Common myeloid progenitor, CD34-positive (primary cell): ENCODE measurements at regions not wholly inside any gene's neighbourhood (a gene's known extent, or its start where the extent isn't known, plus 50 kb on each side); places are given as distances from the start of the nearest gene placed in this dataset.

Experiments
- CTCF ChIA-PET: fragments of 350-600 bp; sonication (Branson Sonifier 250); formaldehyde crosslinking; loops from one replicate; lab custom pipeline; 2021; ENCODE audit warnings: antibody characterized with exemption; lab: Charles Lee
- POLR2A ChIA-PET: fragments of 350-600 bp; sonication (Branson Sonifier 250); formaldehyde crosslinking; loops from one replicate; lab custom pipeline; 2021; ENCODE audit warnings: antibody characterized with exemption; lab: Charles Lee
- DNase-seq, 3 donors: peaks; one replicate each; pipeline versions ENCODE4 v3.0.0 to v3.0.0-alpha.2; 2013
- H3K27ac ChIP-seq, 2 experiments: 1 replicate in 1 of 2; 2 replicates in 1 of 2; pipeline ENCODE4 v1.7.0; 2013; ENCODE audit warnings: inconsistent platforms in 2 of 2, low read length in 2 of 2, mild to moderate bottlenecking in 2 of 2, low read depth in 1 of 2, moderate library complexity in 1 of 2; ENCODE audit not compliant: severe bottlenecking in 2 of 2, insufficient read depth in 1 of 2, poor library complexity in 1 of 2
- H3K27me3 ChIP-seq, 5 experiments: replicated peaks in 2 of 5; 1 replicate in 3 of 5; 2 replicates in 2 of 5; pipeline versions ENCODE4 v1.6.1 to v1.7.0; 2013; ENCODE audit warnings: low read length in 4 of 5, mild to moderate bottlenecking in 2 of 5, moderate library complexity in 2 of 5, inconsistent platforms in 1 of 5; ENCODE audit not compliant: insufficient read depth in 5 of 5, control insufficient read depth in 4 of 5
- H3K36me3 ChIP-seq, 4 experiments: 1 replicate in 2 of 4; 2 replicates in 2 of 4; pipeline versions ENCODE4 v1.6.1 to v1.7.0; 2013; ENCODE audit warnings: low read length in 3 of 4, control low read depth in 1 of 4, mild to moderate bottlenecking in 1 of 4; ENCODE audit not compliant: control insufficient read depth in 4 of 4, insufficient read depth in 4 of 4
- H3K4me1 ChIP-seq, 4 experiments: 1 replicate in 3 of 4; 2 replicates in 1 of 4; pipeline versions ENCODE4 v1.6.1 to v1.7.1; 2013; ENCODE audit warnings: low read length in 3 of 4, mild to moderate bottlenecking in 3 of 4, control low read depth in 1 of 4, inconsistent platforms in 1 of 4, moderate library complexity in 1 of 4; ENCODE audit not compliant: control insufficient read depth in 4 of 4, insufficient read depth in 4 of 4; ENCODE audit errors: control extremely low read depth in 1 of 4
- H3K4me3 ChIP-seq, 7 experiments: 1 replicate in 4 of 7; 2 replicates in 3 of 7; pipeline versions ENCODE4 v1.5.1 to v1.7.0; 2013; ENCODE audit warnings: mild to moderate bottlenecking in 7 of 7, low read length in 6 of 7, moderate library complexity in 6 of 7, inconsistent platforms in 2 of 7, low read depth in 2 of 7, control low read depth in 1 of 7; ENCODE audit not compliant: insufficient read depth in 4 of 7, control insufficient read depth in 1 of 7; ENCODE audit errors: extremely low read depth in 1 of 7
- H3K9me3 ChIP-seq, 5 experiments: 1 replicate in 4 of 5; 2 replicates in 1 of 5; pipeline versions ENCODE4 v1.6.1 to v1.7.1; 2013; ENCODE audit warnings: low read length in 4 of 5, mild to moderate bottlenecking in 2 of 5, inconsistent platforms in 1 of 5, low read depth in 1 of 5, moderate library complexity in 1 of 5; ENCODE audit not compliant: control insufficient read depth in 4 of 5, insufficient read depth in 2 of 5; ENCODE audit errors: control extremely low read depth in 1 of 5
- WGBS: methylation state at CpG from one replicate; pipeline ENCODE4 v1.1.5; 2013; ENCODE audit not compliant: insufficient coverage; 5-methylcytosine and 5-hydroxymethylcytosine counted together

- Histone ChIP-seq H3K27me3 (no peaks in the 10 kb centered on the region), H3K4me3 (no peak overlapping the region), H3K9me3 (no peaks in the 10 kb centered on the region), H3K36me3 (peaks cover 9 to 49% (median 24%) of the 10 kb centered on the region in 4 experiments), H3K27ac (no peak overlapping the region), H3K4me1 (peaks cover 0 to 10% (median under 1%) of the 10 kb centered on the region in 4 experiments)
- WGBS, result 100% methylated on average over 1 of the region's 6 CpGs
- no peak for DNase-seq
- CTCF ChIA-PET, result interaction anchor here (0.5 kb wide), 1 partner anchor 705 kb away, joined by 3 read pairs; no protein-coding TSS in a partner anchor
- POLR2A ChIA-PET, result no interaction called here
These were observed 183.7 kb downstream of the BRD1 start for GRCh38 chr22:49643998-49644397.

GRCh38 chr22:49643466-49643865, 184.2 kb downstream of the BRD1 start:
- ChIA-PET POLR2A (no interaction called here), CTCF (interaction anchor here (0.5 kb wide), 1 partner anchor 706 kb away, joined by 3 read pairs; no protein-coding TSS in a partner anchor)
- no peak overlapping the region for H3K4me3 ChIP-seq
- H3K27ac ChIP-seq, result no peak overlapping the region
- over 99% methylated on average over 13 of the region's 16 CpGs for WGBS
- peaks cover 0 to 10% (median under 1%) of the 10 kb centered on the region in 4 experiments for H3K4me1 ChIP-seq
- DNase-seq, result no peak
- peaks cover 9 to 54% (median 23%) of the 10 kb centered on the region in 4 experiments for H3K36me3 ChIP-seq
- no peaks in the 10 kb centered on the region for H3K9me3 ChIP-seq
- H3K27me3 ChIP-seq, result no peaks in the 10 kb centered on the region

GRCh38 chr22:49642741-49643140, 184.9 kb downstream of the BRD1 start:
- H3K36me3 ChIP-seq, result peaks cover 6 to 56% (median 24%) of the 10 kb centered on the region in 4 experiments
- peaks cover 0 to 5% (median under 1%) of the 10 kb centered on the region in 4 experiments for H3K4me1 ChIP-seq
- no peaks in the 10 kb centered on the region for H3K9me3 ChIP-seq
- 100% methylated on average over 8 of the region's 8 CpGs for WGBS
- no peak overlapping the region for H3K27ac ChIP-seq
- POLR2A ChIA-PET, result no interaction called here
- DNase-seq, result no peak
- H3K27me3 ChIP-seq, result no peaks in the 10 kb centered on the region
- CTCF ChIA-PET, result interaction anchor here (1.0 to 1.6 kb wide), 2 partner anchors 9 to 10 kb away, joined by 3 to 4 read pairs; no protein-coding TSS in a partner anchor
- H3K4me3 ChIP-seq, result no peak overlapping the region

DNA sequence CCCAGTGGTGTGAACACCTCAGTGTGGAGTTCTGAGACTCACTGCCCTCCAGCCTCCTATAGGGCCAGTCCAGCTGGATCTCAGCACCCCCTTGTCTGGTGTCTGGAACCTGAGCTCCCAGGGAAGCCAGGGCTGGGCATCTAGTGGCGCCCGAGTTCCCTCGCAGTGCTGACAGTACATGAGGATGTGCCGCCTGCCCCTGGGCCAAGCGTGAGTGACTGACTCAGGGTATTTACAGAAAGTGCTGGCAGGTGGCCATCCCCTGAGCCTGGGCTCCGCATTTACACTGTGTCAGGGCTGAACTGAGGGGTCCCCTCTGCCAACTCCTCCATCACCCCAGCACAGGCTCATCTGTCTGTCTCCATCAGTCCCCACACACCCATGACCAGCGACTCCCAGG, 185.3 kb downstream of the BRD1 start:
- Histone ChIP-seq H3K4me3 (no peak overlapping the region), H3K4me1 (peaks cover 0 to 4% (median under 1%) of the 10 kb centered on the region in 4 experiments), H3K27ac (no peak overlapping the region), H3K36me3 (peaks cover 6 to 56% (median 24%) of the 10 kb centered on the region in 4 experiments), H3K27me3 (no peaks in the 10 kb centered on the region), H3K9me3 (no peaks in the 10 kb centered on the region)
- CTCF ChIA-PET, result interaction anchor here (1.0 to 1.6 kb wide), 3 partner anchors 8 to 12 kb away, joined by 3 to 4 read pairs (median 4); no protein-coding TSS in a partner anchor
- POLR2A ChIA-PET, result no interaction called here
- DNase-seq, result no peak
- WGBS, result 75% methylated on average over 5 of the region's 7 CpGs

DNA sequence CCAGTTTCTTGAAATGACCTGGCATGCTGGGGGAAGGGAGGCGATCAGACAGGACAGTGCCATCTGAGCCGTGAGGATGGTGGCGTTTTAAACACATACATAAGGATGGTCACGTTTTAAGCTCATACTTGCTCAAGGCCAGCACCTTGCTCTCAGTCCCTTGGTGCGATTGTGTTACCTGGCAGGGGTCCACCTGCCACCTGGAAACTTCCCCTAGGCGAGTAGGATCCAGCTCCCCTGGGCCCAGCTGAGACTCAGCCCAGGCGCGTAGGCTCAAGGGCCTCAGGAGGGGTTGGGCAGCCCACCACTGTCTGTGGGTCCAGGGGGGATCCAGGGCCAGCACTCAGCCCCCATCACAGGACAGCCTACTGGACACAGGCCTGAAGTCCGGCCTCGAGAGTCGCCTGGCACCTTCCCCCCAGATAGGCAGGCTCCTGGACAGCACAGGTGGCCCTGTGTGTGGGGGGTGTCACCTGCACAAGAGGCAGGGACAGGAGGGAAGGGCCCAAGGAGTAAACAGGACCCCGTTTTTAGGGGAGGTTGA, 185.8 kb downstream of the BRD1 start:
- H3K27ac ChIP-seq, result no peak overlapping the region
- ChIA-PET POLR2A (no interaction called here), CTCF (interaction anchor here (1.0 to 1.6 kb wide), 3 partner anchors 8 to 12 kb away, joined by 3 to 4 read pairs (median 4); no protein-coding TSS in a partner anchor)
- no peak for DNase-seq
- no peaks in the 10 kb centered on the region for H3K27me3 ChIP-seq
- H3K36me3 ChIP-seq, result peaks cover 6 to 54% (median 25%) of the 10 kb centered on the region in 4 experiments
- no peak overlapping the region for H3K4me3 ChIP-seq
- no peaks in the 10 kb centered on the region for H3K9me3 ChIP-seq
- 96% methylated on average over 7 of the region's 12 CpGs for WGBS
- H3K4me1 ChIP-seq, result peaks cover 0 to under 1% (median 0%) of the 10 kb centered on the region in 4 experiments

GRCh38 chr22:49640366-49641095, 187.1 kb downstream of the BRD1 start:
- CTCF ChIA-PET, result no interaction called here
- H3K27me3 ChIP-seq, result no peaks in the 10 kb centered on the region
- no peak overlapping the region for H3K27ac ChIP-seq
- no peak overlapping the region for H3K4me3 ChIP-seq
- WGBS, result 88% methylated on average over 22 of the region's 26 CpGs
- peaks cover 9 to 46% (median 23%) of the 10 kb centered on the region in 4 experiments for H3K36me3 ChIP-seq
- POLR2A ChIA-PET, result no interaction called here
- no peaks in the 10 kb centered on the region for H3K9me3 ChIP-seq
- no peaks in the 10 kb centered on the region for H3K4me1 ChIP-seq
- no peak for DNase-seq

- Histone ChIP-seq H3K27me3 (no peaks in the 10 kb centered on the region), H3K4me3 (no peak overlapping the region), H3K4me1 (peaks cover 0 to 1% (median under 1%) of the 10 kb centered on the region in 4 experiments), H3K36me3 (peaks cover 9 to 41% (median 20%) of the 10 kb centered on the region in 4 experiments), H3K27ac (no peak overlapping the region), H3K9me3 (no peaks in the 10 kb centered on the region)
- POLR2A ChIA-PET, result no interaction called here
- DNase-seq, result no peak
- CTCF ChIA-PET, result no interaction called here
- 87% methylated on average over 5 of the region's 12 CpGs for WGBS
These were observed 187.7 kb downstream of the BRD1 start for GRCh38 chr22:49639956-49640355.
